NB4 (cell line): ENCODE measurements at regions not wholly inside any gene's neighbourhood (a gene's known extent, or its start where the extent isn't known, plus 50 kb on each side); places are given as distances from the start of the nearest gene placed in this dataset.
"Not testable (repeated sequence)": the region's sequence is repeated elsewhere in the genome, so short reads cannot be mapped to it uniquely, and the experiment has no call there.

Source experiments
- CTCF ChIP-seq: IDR thresholded peaks from one replicate; pipeline ENCODE4 v1.5.1; 2012; ENCODE audit warnings: low read depth, low read length
- MAX ChIP-seq: IDR thresholded peaks from 2 replicates; pipeline ENCODE4 v1.6.1; 2011; ENCODE audit warnings: low read depth, low read length
- MYC ChIP-seq: IDR thresholded peaks from 2 replicates; pipeline ENCODE4 v1.6.1; 2011; ENCODE audit warnings: low read depth, low read length
- POLR2A ChIP-seq: IDR thresholded peaks from 2 replicates; pipeline ENCODE4 v1.6.1; 2011; ENCODE audit warnings: mild to moderate bottlenecking; ENCODE audit not compliant: insufficient read length; ENCODE audit errors: extremely low read depth

- not testable (repeated sequence) for TF ChIP-seq CTCF, POLR2A, MAX, MYC
These were observed 158.0 kb downstream of the MREG start for GRCh38 chr2:215855308-215855707.
